ENCODE measurements at regions not wholly inside any gene's neighbourhood (a gene's known extent, or its start where the extent isn't known, plus 50 kb on each side); places are given as distances from the start of the nearest gene placed in this dataset.

- H3K14ac ChIP-seq (replicated peaks; ENCODE audit: low read depth, low read length) = no peak overlapping the region
- H3K9me3 ChIP-seq (ENCODE audit: control insufficient read depth, insufficient read depth, low read length) = no peaks in the 10 kb centered on the region
- DNase-seq (no peak), ATAC-seq (ENCODE audit: low read depth) (no peak)
- dilution Hi-C loops (cut with HindIII; ENCODE audit: low sequenced_read_pairs, unreplicated experiment) (no loop called here), intact Hi-C loops (cut with micrococcal nuclease) (no loop called here), in situ Hi-C loops (cut with MboI; ENCODE audit: low sequenced_read_pairs) (no loop called here)
- no peak overlapping the region for H3K9ac ChIP-seq (ENCODE audit: low read depth, low read length)
- H2BK120ac ChIP-seq (ENCODE audit: low read depth, low read length) = no peak overlapping the region
- H2AFZ ChIP-seq (replicated peaks; ENCODE audit: low read length, poor library complexity) = no peak overlapping the region
- H4K8ac ChIP-seq (ENCODE audit: low read depth in 2 of 2, low read length in 2 of 2) = no peak overlapping the region
- no peak overlapping the region for H2BK20ac ChIP-seq (ENCODE audit: low read depth, low read length)
- H2AK9ac ChIP-seq (replicated peaks; ENCODE audit: low read depth, low read length, poor library complexity) = no peak overlapping the region
- ChIA-PET POLR2A (ENCODE audit: unreplicated experiment) (no interaction called here), CTCF (no interaction called here)
- no peak overlapping the region for H3K4me2 ChIP-seq (ENCODE audit: low read depth, low read length)
- H4K20me1 ChIP-seq (ENCODE audit: insufficient read depth, low read length) = no peaks in the 10 kb centered on the region
- H3K4me3 ChIP-seq (ENCODE audit: insufficient read depth, low read depth, low read length) = no peak overlapping the region
- TF ChIP-seq RAD21 (IDR thresholded peaks at IDR 0.05; ENCODE audit: low read length) = no peak
- TF ChIP-seq RFX5 (IDR thresholded peaks at IDR 0.05; ENCODE audit: low read depth, low read length) = no peak
- TF ChIP-seq BHLHE40 (IDR thresholded peaks at IDR 0.05; ENCODE audit: low read depth, low read length) = no peak
- TF ChIP-seq CEBPB (IDR thresholded peaks at IDR 0.05; ENCODE audit: low read depth, low read length) = no peak
- TF ChIP-seq CHD1 (IDR thresholded peaks at IDR 0.05; ENCODE audit: low read depth, low read length) = no peak
- no peaks in the 10 kb centered on the region for H3K9me1 ChIP-seq (ENCODE audit: insufficient read depth, low read length)
- H3K27me3 ChIP-seq (ENCODE audit: control insufficient read depth, insufficient read depth, low read length) = no peaks in the 10 kb centered on the region
- WGBS, 2 experiments (ENCODE audit: extremely low coverage in 2 of 2, insufficient read length in 1 of 2) = 76% methylated on average over 5 of the region's 10 CpGs; no CpG with 5 or more reads in 1 of the 2 experiments
- H2AK5ac ChIP-seq (ENCODE audit: low read depth, low read length) = no peak overlapping the region
- H4K5ac ChIP-seq (ENCODE audit: low read depth, low read length) = no peak overlapping the region
- BruUV-seq (replicated peaks) = no TSS peak
- H3K79me1 ChIP-seq (ENCODE audit: low read depth in 1 of 2, low read length in 2 of 2) = no peaks in the 10 kb centered on the region
- no peaks in the 10 kb centered on the region for H3K36me3 ChIP-seq (ENCODE audit: control insufficient read depth, insufficient read depth, low read length)
- no peaks in the 10 kb centered on the region for H3K4me1 ChIP-seq (ENCODE audit: control insufficient read depth, insufficient read depth, low read length)
- no peak overlapping the region for H3K27ac ChIP-seq (ENCODE audit: insufficient read depth, low read length)
- no peak overlapping the region for H3K56ac ChIP-seq (ENCODE audit: extremely low read depth, insufficient read depth, low read length)
- H2BK15ac ChIP-seq (ENCODE audit: low read depth, low read length) = no peak overlapping the region
- no peak overlapping the region for H3K23ac ChIP-seq (ENCODE audit: low read depth, low read length)
- H3K18ac ChIP-seq (ENCODE audit: low read depth, low read length) = no peak overlapping the region
- no peak overlapping the region for H3K4ac ChIP-seq (ENCODE audit: low read depth, low read length)
- H2BK5ac ChIP-seq (ENCODE audit: low read depth, low read length, poor library complexity, severe bottlenecking) = no peak overlapping the region
- H4K91ac ChIP-seq (ENCODE audit: insufficient read depth, low read depth, low read length) = no peak overlapping the region
Observed at GRCh38 chr2:31778153-31778552, 197.4 kb upstream of the SRD5A2 start.

Measured in IMR-90 (cell line).